H9 (cell line): ENCODE measurements at regions not wholly inside any gene's neighbourhood (a gene's known extent, or its start where the extent isn't known, plus 50 kb on each side); places are given as distances from the start of the nearest gene placed in this dataset.

Source experiments
- DNase-seq: peaks from one replicate; pipeline ENCODE4 v3.0.0-alpha.2; 2017
- H2AFZ ChIP-seq: one replicate; pipeline ENCODE4 v1.6.1; 2013; ENCODE audit warnings: mild to moderate bottlenecking, low read length, control low read depth, moderate library complexity
- H2AK5ac ChIP-seq: 2 replicates; pipeline ENCODE4 v1.6.1; 2013; ENCODE audit warnings: low read length, control low read depth, mixed read lengths; ENCODE audit not compliant: insufficient read length
- H2BK120ac ChIP-seq: one replicate; pipeline ENCODE4 v1.6.1; 2013; ENCODE audit warnings: low read depth, mild to moderate bottlenecking, low read length, control low read depth, inconsistent platforms; ENCODE audit not compliant: poor library complexity, severe bottlenecking
- H2BK12ac ChIP-seq: 2 replicates; pipeline ENCODE4 v1.6.1; 2013; ENCODE audit warnings: low read length, control low read depth, mixed read lengths, low read depth; ENCODE audit not compliant: insufficient read length
- H2BK15ac ChIP-seq: 2 replicates; pipeline ENCODE4 v1.6.1; 2013; ENCODE audit warnings: low read depth, low read length, control low read depth
- H2BK20ac ChIP-seq: one replicate; pipeline ENCODE4 v1.6.1; 2013; ENCODE audit warnings: low read depth, mild to moderate bottlenecking, low read length, control low read depth, inconsistent platforms; ENCODE audit not compliant: poor library complexity, severe bottlenecking
- H2BK5ac ChIP-seq: 2 replicates; pipeline ENCODE4 v1.6.1; 2013; ENCODE audit warnings: low read length, control low read depth, mixed read lengths; ENCODE audit not compliant: insufficient read length
- H3K14ac ChIP-seq: 2 replicates; pipeline ENCODE4 v1.6.1; 2013; ENCODE audit warnings: low read length, control low read depth; ENCODE audit not compliant: insufficient read depth
- H3K18ac ChIP-seq: 2 replicates; pipeline ENCODE4 v1.6.1; 2013; ENCODE audit warnings: low read depth, mild to moderate bottlenecking, mixed read lengths, low read length, control low read depth; ENCODE audit not compliant: insufficient read length
- H3K23ac ChIP-seq: 2 replicates; pipeline ENCODE4 v1.6.1; 2013; ENCODE audit warnings: low read length, control low read depth, mixed read lengths, low read depth; ENCODE audit not compliant: insufficient read length
- H3K23me2 ChIP-seq: 2 replicates; pipeline ENCODE4 v1.6.1; 2013; ENCODE audit warnings: low read depth, mild to moderate bottlenecking, mixed read lengths, low read length, control low read depth; ENCODE audit not compliant: insufficient read length, poor library complexity, severe bottlenecking
- H3K27ac ChIP-seq: 2 replicates; pipeline ENCODE4 v1.5.1; 2013; ENCODE audit warnings: low read length, control low read depth, mixed read lengths, low read depth; ENCODE audit not compliant: insufficient read length
- H3K27me3 ChIP-seq: 2 replicates; pipeline ENCODE4 v1.6.1; 2013; ENCODE audit warnings: low read length, control low read depth, inconsistent platforms; ENCODE audit not compliant: insufficient read depth
- H3K4ac ChIP-seq: 2 replicates; pipeline ENCODE4 v1.6.1; 2013; ENCODE audit warnings: low read depth, mild to moderate bottlenecking, control low read depth, inconsistent platforms, low read length, moderate library complexity
- H3K4me1 ChIP-seq: 2 replicates; pipeline ENCODE4 v1.6.1; 2013; ENCODE audit warnings: low read length, control low read depth, inconsistent platforms; ENCODE audit not compliant: insufficient read depth
- H3K4me2 ChIP-seq: 2 replicates; pipeline ENCODE4 v1.6.1; 2013; ENCODE audit warnings: low read length, control low read depth, mixed read lengths; ENCODE audit not compliant: insufficient read length, insufficient read depth
- H3K56ac ChIP-seq: 2 replicates; pipeline ENCODE4 v1.6.1; 2013; ENCODE audit warnings: low read depth, mild to moderate bottlenecking, mixed read lengths, low read length, control low read depth; ENCODE audit not compliant: insufficient read length
- H3K79me1 ChIP-seq: 2 replicates; pipeline ENCODE4 v1.6.1; 2013; ENCODE audit warnings: low read depth, mild to moderate bottlenecking, moderate library complexity, low read length, control low read depth, inconsistent platforms; ENCODE audit not compliant: insufficient read depth, poor library complexity, severe bottlenecking
- H3K79me2 ChIP-seq: 2 replicates; pipeline ENCODE4 v1.6.1; 2013; ENCODE audit warnings: low read length, control low read depth, inconsistent platforms; ENCODE audit not compliant: insufficient read depth
- H3K9ac ChIP-seq: 2 replicates; pipeline ENCODE4 v1.6.1; 2013; ENCODE audit warnings: low read length, control low read depth, mixed read lengths; ENCODE audit not compliant: insufficient read length; ENCODE audit errors: extremely low read depth
- H3K9me3 ChIP-seq: one replicate; pipeline ENCODE4 v1.6.1; 2013; ENCODE audit warnings: low read depth, low read length, inconsistent platforms; ENCODE audit not compliant: control insufficient read depth
- H3T11ph ChIP-seq: one replicate; pipeline ENCODE4 v1.6.1; 2013; ENCODE audit warnings: mild to moderate bottlenecking, low read length, control low read depth, inconsistent platforms
- H4K20me1 ChIP-seq: one replicate; pipeline ENCODE4 v1.6.1; 2013; ENCODE audit not compliant: control insufficient read depth, insufficient read length, insufficient read depth
- H4K5ac ChIP-seq: 2 replicates; pipeline ENCODE4 v1.6.1; 2013; ENCODE audit warnings: low read depth, mild to moderate bottlenecking, mixed read lengths, low read length, control low read depth; ENCODE audit not compliant: insufficient read length
- H4K8ac ChIP-seq: replicated peaks from 2 replicates; pipeline ENCODE4 v1.6.1; 2013; ENCODE audit warnings: low read length, control low read depth, mixed read lengths, low read depth; ENCODE audit not compliant: insufficient read length
- H4K91ac ChIP-seq: 2 replicates; pipeline ENCODE4 v1.6.1; 2013; ENCODE audit warnings: low read depth, mild to moderate bottlenecking, moderate library complexity, mixed read lengths, low read length, control low read depth; ENCODE audit not compliant: insufficient read length
- H3K27ac Mint-ChIP-seq, 3 experiments: 2 replicates in 2 of 3; 3 replicates in 1 of 3; pipeline ENCODE4 v1.8.0; 2020 to 2021; ENCODE audit warnings: mixed read lengths in 3 of 3, mild to moderate bottlenecking in 1 of 3, moderate library complexity in 1 of 3
- H3K27me3 Mint-ChIP-seq: 2 replicates; pipeline ENCODE4 v1.8.0; 2021; ENCODE audit warnings: low read depth, mild to moderate bottlenecking, moderate library complexity, mixed read lengths
- H3K36me3 Mint-ChIP-seq, 3 experiments: 2 replicates in 2 of 3; 3 replicates in 1 of 3; pipeline ENCODE4 v1.8.0; 2020 to 2021; ENCODE audit warnings: low read depth in 3 of 3, mixed read lengths in 3 of 3; ENCODE audit not compliant: insufficient read depth in 1 of 3
- H3K4me1 Mint-ChIP-seq, 2 experiments: 2 replicates each; pipeline ENCODE4 v1.8.0; 2020; ENCODE audit warnings: mixed read lengths in 2 of 2
- H3K4me3 Mint-ChIP-seq, 2 experiments: 2 replicates in 1 of 2; 3 replicates in 1 of 2; pipeline ENCODE4 v1.8.0; 2020 to 2021; ENCODE audit warnings: mild to moderate bottlenecking in 2 of 2, mixed read lengths in 2 of 2, moderate library complexity in 1 of 2
- H3K9me3 Mint-ChIP-seq, 2 experiments: 2 replicates in 1 of 2; 3 replicates in 1 of 2; pipeline ENCODE4 v1.8.0; 2020; ENCODE audit warnings: mild to moderate bottlenecking in 2 of 2, mixed read lengths in 2 of 2, moderate library complexity in 1 of 2
- CTCF ChIP-seq: fragments of 200-600 bp; sonication (generic); conservative IDR thresholded peaks from 3 replicates; pipeline ENCODE4 v1.8.0; 2021; ENCODE audit warnings: antibody characterized with exemption, mild to moderate bottlenecking
- WGBS: extraction: QIAGEN DNeasy Blood & Tissue Kit; methylation state at CpG from one replicate; pipeline ENCODE4 v1.1.7; 2013; ENCODE audit warnings: missing lambda C conversion rate, low lambda C conversion rate, mixed read lengths; ENCODE audit not compliant: insufficient read length; ENCODE audit errors: extremely low coverage; 5-methylcytosine and 5-hydroxymethylcytosine counted together

GRCh38 chr3:28595372-28595771, 246.7 kb upstream of the AZI2 start:
- Histone ChIP-seq H3K27me3 (no peaks in the 10 kb centered on the region), H2AK5ac (no peak overlapping the region), H4K20me1 (no peaks in the 10 kb centered on the region), H3K4me2 (no peak overlapping the region), H3K56ac (no peak overlapping the region), H2BK12ac (no peak overlapping the region), H4K91ac (no peak overlapping the region), H3K18ac (no peak overlapping the region), H4K5ac (no peak overlapping the region), H2BK120ac (no peak overlapping the region), H3K4ac (no peak overlapping the region), H3K23me2 (no peaks in the 10 kb centered on the region), H3K14ac (no peak overlapping the region), H3K4me1 (peaks cover 2% of the 10 kb centered on the region; the same call in 1 of the 2 replicates), H4K8ac (no peak overlapping the region), H2AFZ (no peak overlapping the region), H3K23ac (no peak overlapping the region), H3K9me3 (no peaks in the 10 kb centered on the region), H3K27ac (no peak overlapping the region), H3K79me1 (no peaks in the 10 kb centered on the region), H2BK20ac (no peak overlapping the region), H3K79me2 (no peaks in the 10 kb centered on the region), H2BK5ac (no peak overlapping the region), H3K9ac (no peak overlapping the region), H2BK15ac (no peak overlapping the region), H3T11ph (no peak overlapping the region)
- Mint-ChIP-seq H3K27me3 (no peaks in the 10 kb centered on the region), H3K9me3 (no peaks in the 10 kb centered on the region), H3K4me3 (no peak overlapping the region), H3K36me3 (no peaks in the 10 kb centered on the region), H3K27ac (no peak overlapping the region), H3K4me1 (peaks cover 6 to 8% of the 10 kb centered on the region in 2 experiments)
- TF ChIP-seq CTCF: no peak
- WGBS: no CpG with 5 or more reads among the region's 4 CpGs
- no peak for DNase-seq
